AG10803 (cell line): ENCODE measurements at regions not wholly inside any gene's neighbourhood (a gene's known extent, or its start where the extent isn't known, plus 50 kb on each side); places are given as distances from the start of the nearest gene placed in this dataset.

Experiments used
- DNase-seq: peaks from one replicate; pipeline ENCODE4 v3.0.0; 2010; ENCODE audit warnings: low read depth
- H3K4me3 ChIP-seq: 2 replicates; pipeline ENCODE4 v1.5.1; 2011; ENCODE audit warnings: mild to moderate bottlenecking, low read length, control low read depth
- TF ChIP-seq, protein P1 (sequence below): conservative IDR thresholded peaks from 2 replicates; pipeline ENCODE4 v1.5.1; 2011; ENCODE audit warnings: mild to moderate bottlenecking, low read length, control low read depth, inconsistent platforms

DNA sequence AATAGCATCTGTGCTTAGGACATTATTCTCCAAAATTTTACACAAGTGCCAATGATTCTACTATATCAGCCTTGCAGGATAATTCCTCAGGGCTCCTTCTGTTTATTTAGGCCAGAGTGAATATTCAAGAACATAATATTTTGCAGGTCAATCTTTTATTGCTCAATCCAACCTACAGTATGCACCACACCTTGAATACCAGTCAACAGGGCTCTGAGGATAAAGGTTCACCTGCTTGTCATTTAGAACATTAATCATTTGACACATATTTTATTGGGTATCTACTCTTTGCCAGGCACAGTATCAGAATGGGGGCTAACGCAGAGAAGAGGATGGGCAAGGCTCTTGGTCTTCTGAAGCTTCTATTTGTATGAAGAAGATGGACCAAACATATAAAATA, 66.2 kb upstream of the SHISA3 start:
- TF ChIP-seq, protein P1, sequence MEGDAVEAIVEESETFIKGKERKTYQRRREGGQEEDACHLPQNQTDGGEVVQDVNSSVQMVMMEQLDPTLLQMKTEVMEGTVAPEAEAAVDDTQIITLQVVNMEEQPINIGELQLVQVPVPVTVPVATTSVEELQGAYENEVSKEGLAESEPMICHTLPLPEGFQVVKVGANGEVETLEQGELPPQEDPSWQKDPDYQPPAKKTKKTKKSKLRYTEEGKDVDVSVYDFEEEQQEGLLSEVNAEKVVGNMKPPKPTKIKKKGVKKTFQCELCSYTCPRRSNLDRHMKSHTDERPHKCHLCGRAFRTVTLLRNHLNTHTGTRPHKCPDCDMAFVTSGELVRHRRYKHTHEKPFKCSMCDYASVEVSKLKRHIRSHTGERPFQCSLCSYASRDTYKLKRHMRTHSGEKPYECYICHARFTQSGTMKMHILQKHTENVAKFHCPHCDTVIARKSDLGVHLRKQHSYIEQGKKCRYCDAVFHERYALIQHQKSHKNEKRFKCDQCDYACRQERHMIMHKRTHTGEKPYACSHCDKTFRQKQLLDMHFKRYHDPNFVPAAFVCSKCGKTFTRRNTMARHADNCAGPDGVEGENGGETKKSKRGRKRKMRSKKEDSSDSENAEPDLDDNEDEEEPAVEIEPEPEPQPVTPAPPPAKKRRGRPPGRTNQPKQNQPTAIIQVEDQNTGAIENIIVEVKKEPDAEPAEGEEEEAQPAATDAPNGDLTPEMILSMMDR: no peak
- no peak for DNase-seq
- no peak overlapping the region for H3K4me3 ChIP-seq

DNA sequence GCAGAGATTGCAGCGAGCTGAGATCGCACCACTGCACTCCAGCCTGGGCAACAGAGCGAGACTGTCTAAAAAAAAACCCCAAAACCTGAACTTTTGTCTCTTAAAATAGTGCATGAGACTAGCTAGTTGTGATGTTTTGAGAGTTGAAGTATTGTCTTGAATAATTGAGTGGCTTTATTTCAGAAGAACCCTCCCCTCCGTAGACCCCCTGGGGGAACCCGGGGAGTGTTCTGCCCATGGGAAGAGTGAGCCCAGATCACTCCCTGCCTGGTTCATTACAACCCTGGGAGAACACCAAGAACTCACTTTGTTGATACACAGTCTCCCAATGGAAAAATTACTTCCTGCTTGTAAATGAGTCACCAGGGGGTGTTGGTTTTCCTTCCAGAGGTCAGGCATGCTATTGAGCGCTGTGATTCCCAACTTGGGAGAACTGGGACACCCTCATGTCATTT, 65.3 kb upstream of the SHISA3 start:
- H3K4me3 ChIP-seq: no peak overlapping the region
- no peak for DNase-seq
- TF ChIP-seq, protein P1: no peak

DNA sequence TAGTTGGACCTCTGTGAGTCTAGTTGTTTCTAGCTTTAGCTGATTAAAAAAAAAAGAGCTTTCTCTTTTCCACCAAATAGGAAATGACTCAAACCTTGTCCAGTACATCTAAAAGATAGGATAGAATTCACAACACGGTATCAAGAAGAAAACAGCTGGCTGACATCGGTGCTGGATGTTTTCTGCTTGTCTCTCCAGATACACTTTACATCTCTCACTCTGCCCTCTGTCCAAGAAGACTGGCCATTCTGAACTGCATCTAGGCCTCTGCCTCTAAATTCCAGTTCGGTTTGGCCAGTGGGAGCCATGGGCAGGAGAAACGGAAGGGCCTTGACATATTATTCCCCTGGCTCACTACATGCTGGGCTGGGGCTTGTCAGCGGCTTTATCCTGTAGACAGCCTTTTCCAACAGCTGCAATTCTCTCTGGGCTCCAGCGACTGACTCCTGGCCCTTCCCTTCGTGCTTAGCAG, 57.3 kb upstream of the SHISA3 start:
- TF ChIP-seq, protein P1: no peak
- no peak overlapping the region for H3K4me3 ChIP-seq
- no peak for DNase-seq

DNA sequence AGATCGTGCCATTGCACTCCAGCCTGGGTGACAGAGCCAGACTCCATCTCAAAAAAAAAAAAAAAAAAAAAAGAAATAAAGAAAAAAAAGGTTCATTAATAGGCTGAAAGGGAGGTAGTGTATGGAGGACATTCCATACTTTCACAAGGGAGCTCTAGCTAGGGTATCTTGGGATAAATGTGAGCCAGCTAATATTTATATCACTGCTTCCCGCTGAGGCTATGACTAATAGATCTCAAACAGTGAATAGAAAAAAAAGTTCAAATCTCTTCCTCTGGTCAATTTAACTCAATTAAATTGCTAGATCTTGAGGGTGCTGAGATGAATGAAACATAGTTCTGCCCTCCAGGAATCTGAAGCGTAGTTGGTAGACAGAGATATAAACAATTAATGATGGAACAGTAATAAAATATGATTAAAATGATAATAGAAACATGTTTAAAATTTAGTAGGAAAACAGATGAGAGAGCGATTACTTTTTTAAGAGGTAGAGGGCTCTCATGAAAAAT, 55.7 kb upstream of the SHISA3 start:
- DNase-seq: no peak
- H3K4me3 ChIP-seq: no peak overlapping the region
- TF ChIP-seq, protein P1: no peak

DNA sequence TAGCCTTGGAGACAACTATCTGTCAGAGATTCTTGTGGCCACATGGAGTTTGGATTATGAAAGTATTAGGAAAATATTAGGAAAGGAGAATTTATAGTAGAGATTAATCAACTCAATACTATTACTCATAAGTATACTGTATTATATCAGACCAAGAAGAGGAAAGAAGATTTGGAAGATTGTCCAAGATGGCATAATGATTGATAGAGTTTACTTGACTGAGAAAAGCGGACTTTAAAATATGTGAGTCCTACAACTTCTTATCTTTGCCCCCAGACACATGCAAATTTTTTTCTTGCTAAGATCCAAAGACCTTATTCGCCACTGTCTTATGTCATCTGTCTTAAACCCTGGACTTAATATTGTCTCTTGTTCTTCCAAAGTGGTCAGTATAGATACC, 54.8 kb upstream of the SHISA3 start:
- no peak for DNase-seq
- H3K4me3 ChIP-seq: no peak overlapping the region
- TF ChIP-seq, protein P1: no peak

DNA sequence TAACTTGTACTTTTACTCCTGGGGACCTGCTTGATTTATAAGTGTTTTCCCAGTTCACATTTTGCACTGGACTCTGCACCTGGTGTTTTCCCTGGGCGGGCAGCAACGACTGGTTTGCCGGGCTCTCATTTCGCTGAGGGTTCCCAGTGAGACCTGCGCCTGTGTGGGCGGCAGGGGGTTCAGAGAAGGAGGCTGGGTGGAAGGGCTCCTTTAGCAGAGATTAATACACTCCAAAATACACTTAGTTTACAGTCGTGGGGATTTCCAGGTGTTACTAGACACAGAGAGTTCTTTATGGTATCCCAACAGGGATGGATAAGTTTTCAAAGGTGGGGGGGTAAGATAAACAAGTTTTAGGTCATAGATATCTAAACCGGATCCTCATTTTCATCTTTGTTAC, 53.0 kb upstream of the SHISA3 start:
- H3K4me3 ChIP-seq: no peak overlapping the region
- TF ChIP-seq, protein P1: no peak
- no peak for DNase-seq

DNA sequence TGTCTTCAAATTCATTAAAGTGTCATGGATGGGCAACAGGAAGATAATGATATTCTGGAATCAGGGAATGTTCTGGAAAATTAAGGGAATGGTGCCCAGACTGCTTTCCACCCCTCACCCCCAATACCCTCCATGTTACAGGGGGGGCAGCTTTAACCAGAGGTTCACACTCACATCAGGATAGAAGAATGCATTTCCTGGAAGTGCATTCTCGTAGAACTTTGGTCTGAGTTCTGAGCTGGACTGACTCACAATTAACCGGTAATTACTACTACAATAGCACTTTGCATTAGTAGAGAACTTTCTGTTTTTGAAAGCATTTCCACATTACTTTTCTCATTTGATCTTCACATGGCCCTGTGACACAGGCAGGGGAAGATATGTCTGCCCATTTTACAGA, 52.5 kb upstream of the SHISA3 start:
- no peak for DNase-seq
- H3K4me3 ChIP-seq: no peak overlapping the region
- TF ChIP-seq, protein P1: no peak
